Medulla oblongata (tissue), 1 donor: ENCODE measurements at regions not wholly inside any gene's neighbourhood (a gene's known extent, or its start where the extent isn't known, plus 50 kb on each side); places are given as distances from the start of the nearest gene placed in this dataset.
"Not testable (repeated sequence)": the region's sequence is repeated elsewhere in the genome, so short reads cannot be mapped to it uniquely, and the experiment has no call there.

ENCODE experiments used
- DNase-seq: peaks from one replicate; pipeline ENCODE4 v3.0.0-alpha.2; 2015; ENCODE audit errors: extremely low spot score

DNA sequence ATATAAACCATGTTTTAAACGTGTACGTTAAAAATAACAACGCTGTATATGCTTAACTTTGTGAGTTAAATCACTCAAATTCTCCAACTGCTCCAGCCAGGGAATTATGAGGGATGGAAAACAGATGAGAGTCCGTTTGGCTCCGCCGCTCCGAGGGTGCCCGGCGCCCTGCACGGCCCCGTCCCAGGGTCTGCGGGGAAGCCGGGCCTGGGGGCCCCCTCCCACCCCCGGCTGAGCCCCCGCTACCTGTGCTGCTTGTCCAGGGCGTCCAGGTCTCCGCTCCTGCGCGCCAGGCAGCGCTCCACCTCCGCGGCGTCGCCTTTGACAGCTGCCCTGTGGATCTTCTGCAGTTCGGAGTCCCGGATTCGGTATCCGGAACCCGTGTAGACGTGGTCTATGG is 415.5 kb downstream of the FOXD4L4 start:
- DNase-seq: not testable (repeated sequence)

DNA sequence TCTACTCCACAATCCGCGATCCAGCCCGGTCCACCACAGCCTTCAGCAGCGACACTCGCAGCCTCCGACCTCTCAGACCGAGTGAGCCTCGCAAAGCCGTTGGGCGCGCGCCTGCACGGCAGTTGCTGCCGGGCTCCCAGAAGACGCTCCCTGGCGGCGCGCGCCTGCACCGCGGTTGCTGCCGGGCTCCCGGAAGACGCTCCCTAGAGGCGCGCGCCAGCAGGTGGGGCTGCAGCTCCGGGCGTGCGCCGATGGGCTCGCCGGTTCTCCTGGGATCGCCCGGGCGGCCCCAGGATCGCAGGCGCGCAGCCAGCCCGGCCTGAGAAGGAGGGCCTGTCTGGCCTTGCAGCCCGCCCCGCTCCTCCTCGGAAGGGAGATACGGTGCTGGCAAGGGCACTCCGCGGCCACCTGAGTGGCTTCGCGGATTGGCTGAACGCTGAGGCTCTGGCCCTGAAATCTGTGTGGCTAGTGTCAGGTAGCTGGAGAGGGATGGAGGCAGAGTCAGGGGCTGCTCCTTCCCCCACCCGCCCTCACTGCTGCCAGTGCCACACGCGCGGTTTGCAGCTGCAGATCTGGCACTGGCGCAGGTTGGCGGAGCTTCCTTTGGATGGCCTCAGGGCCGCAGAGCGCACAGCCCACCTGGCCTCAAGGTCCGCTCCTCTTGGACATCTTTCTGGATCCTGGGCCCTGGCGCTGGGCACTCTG is 416.2 kb downstream of the FOXD4L4 start:
- DNase-seq: peak; percentile 40

DNA sequence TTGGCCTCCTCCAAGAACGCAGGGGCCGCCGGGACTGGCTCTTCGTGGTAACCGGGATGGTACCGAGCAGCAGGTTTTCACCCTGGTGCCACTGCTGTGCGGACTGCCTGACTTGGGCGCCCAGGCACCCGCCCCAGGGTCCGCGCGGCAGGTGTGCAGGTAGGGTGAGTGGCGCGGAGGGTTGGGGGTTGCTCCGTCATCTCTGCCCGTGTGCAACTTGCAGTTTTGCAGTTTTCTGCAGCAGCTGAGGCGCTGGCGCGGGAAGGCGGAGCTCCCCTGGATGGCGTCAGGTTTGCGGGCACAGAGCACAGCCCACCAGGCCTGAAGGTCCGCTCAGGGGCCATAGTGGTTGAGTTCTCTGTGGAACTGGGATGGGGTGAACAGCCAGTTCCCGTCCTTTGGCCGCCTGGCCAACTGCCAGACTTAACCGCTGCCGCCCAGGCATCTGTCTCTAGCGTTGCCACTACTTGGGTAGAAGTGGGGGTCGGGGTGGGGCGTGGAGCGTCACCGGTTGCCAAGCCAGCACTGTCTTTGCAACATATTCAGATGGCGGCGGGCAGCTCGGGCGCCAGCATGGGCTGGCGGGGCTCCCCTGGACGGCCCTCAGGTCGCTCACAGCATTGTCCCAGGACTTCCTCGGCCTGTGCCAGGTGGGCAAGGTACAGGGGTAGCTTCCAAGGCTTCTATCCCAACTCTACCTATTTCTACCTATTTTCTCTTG is 417.2 kb downstream of the FOXD4L4 start:
- not testable (repeated sequence) for DNase-seq

DNA sequence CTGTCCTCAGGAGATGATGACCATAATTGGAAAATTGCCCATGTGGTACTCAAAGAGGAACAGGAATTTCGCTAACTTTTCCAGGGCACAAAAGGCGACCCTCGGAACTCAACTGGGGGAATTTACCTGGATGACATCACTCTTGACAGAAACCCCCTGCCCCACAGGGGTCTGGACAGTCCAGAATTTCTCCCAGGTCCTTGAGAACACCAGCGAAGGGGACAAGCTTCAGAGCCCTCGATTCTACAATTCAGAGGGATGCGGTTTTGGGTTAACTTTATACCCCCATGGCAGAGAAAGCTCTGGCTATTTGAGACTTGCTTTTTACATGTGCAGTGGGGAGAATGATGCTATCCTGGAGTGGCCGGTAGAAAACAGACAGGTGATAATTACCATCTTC is 445.4 kb downstream of the FOXD4L4 start:
- DNase-seq: not testable (repeated sequence)

DNA sequence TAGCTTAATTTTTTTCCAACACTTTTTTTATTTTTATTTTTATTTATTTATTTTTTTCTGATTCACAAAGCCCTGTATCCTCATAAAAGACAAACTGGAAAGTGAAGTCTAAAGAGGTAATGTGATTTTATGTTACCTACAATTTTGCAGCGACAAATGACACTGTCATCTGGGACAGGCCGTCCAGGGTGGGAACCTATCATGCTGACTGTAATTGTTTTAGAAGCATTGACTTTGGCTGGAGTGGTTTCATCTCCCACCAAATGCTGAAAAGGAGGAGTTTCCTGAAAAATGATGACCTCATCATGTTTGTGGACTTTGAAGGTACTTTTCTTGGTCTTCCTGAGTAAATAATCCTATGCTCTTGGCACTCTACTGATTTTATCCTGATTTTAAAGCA is 446.7 kb downstream of the FOXD4L4 start:
- not testable (repeated sequence) for DNase-seq

DNA sequence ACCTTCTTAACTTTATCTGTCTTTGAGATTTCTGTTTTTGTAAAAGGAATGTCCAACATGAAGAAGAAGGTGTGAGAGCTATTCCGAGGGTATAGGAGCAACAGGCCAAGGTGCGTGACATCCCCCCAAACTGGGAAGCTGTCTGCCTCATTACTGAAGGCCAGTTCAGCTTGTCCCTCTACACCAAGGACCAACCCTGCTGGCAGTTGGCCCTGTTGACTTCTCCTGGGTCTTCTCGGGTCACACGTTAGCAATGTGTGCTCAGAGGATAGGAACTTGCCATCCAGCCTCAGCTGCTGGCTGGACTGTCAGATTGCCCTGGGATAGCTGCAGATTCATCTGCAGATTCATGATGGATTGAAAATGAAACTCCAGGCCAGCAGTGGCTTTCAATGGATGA is 460.3 kb downstream of the FOXD4L4 start:
- DNase-seq: not testable (repeated sequence)

DNA sequence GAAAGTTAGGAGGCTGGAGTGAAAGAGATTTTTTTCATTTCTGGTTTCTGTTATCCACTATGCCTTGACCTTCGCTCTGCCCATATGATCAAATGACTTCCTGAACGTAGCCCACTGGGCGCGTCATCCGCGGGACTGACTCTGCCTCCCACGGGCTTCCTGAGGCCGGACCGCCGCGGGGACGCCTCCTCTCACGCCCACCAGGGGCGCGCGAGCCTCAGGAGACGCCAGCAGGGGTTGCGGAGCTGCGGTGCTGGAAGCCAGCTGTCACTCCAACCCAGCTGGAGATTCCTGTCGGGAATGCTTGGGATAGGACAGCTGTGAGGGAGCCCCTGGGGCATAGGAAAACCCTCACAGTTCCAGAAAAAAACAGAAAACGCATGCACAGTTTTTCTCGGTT is 461.5 kb downstream of the FOXD4L4 start:
- DNase-seq: not testable (repeated sequence)

DNA sequence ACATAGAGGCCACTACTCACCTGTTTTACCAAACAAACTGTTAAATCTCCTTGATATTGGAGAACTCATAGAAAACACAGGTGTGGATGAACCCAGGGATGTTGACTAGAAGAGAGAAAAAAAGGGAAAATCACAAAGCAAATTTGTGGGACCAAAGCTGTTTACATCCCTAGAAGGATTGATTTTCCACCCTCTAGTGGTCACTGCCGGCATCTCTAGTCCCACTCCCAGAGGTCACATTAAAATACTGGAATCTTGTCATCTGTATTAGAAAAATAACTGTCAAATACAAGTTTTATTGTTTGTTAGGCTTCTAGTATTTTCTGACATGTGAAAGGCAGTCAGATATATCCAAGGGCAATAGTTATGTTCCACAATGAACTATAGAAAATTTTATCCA is 469.7 kb downstream of the FOXD4L4 start:
- DNase-seq: not testable (repeated sequence)

DNA sequence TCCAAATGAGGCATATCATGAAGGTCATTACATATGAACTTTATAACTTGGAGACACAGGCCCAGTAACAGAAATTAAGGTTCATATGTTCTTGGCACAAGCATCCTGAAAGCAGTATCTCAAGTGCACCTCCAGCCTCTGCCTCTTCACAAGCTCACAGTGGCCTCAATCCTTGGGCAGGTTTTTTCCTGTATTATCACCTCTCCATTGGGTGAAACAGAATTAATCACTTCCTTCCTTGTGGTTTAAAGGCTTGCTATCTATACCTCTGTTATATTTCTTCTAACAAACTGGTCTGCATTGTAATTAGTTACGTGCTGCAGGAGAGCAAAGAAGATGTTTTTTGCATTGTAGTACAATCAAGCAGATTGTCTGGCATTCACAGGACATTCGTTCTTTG is 471.0 kb downstream of the FOXD4L4 start:
- DNase-seq: not testable (repeated sequence)

DNA sequence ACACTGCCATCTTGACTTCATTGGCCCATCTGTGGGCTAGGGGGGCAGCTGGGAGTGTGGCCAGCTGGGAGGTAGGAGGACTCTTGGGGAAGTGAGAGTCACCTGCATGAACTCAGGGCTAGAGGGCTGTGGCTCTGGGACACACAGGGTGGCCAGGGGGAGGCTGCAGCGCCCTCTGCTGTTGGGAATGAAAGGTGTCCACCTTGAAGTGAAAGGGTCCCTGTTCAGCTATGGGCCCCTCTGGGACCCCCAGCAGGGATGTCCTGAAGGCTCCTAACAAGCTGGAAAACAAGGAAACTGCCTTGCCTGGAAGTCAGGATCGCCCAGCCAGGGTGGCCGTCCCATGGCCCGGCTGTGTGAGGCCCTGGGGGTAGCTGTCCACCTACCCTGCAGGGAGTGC is 507.8 kb downstream of the FOXD4L4 start:
- not testable (repeated sequence) for DNase-seq

DNA sequence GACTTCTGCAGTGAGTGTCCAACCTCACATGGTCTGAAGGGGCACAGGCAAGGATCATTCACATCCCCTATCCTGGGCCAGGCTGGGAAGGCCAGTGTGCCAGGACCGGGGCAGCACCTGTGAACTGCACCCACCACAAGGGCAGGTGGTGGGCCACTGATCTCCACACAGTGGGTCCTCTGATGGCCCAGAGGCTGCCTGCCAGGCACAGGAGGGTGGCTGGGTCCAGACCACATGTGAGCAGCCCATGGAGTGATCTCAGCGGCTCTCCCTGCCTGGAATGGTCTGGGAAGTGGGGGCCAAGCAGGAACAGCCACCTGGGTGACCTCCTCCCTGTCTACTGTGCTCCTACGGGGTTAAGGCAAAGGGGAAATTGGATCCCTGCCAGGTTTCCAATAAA is 508.5 kb downstream of the FOXD4L4 start:
- DNase-seq: not testable (repeated sequence)

DNA sequence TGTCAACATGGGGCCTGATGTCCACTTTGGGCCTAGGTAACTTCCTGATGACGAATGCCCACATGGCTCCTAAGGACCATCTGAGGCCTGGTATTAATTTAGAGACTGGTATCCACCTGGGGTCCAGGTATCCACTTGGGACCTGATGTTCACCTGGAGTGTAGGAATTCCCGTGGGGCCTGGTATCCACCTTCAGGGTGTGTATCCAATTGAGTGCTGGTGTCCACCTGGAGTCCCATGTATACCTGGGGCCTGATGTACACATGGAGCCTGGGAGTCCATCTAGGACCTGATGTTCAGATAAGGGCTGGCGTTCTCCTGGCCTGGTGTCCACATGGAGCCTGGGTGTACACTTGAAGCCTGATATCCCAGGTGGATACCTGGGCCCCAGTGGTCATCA is 520.6 kb downstream of the FOXD4L4 start:
- DNase-seq: not testable (repeated sequence)

DNA sequence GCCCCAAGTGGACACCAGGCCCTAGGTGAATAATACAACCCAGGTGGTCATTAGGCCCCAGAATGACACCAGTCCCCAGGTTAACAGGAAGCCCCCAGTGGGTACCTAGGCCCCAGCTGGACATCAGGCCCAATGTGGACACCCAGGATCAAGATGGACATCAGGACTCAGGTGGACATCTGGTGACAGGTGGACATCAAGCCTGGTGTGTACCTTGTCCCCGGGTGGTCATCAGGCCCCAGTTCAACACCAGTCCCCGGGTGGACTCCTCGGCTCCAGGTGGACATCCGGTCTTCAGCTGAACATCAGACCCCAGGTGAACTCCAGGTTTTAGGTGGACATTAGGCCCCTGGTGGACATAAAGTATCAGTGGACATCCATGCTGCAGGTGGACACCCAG is 524.6 kb downstream of the FOXD4L4 start:
- not testable (repeated sequence) for DNase-seq

DNA sequence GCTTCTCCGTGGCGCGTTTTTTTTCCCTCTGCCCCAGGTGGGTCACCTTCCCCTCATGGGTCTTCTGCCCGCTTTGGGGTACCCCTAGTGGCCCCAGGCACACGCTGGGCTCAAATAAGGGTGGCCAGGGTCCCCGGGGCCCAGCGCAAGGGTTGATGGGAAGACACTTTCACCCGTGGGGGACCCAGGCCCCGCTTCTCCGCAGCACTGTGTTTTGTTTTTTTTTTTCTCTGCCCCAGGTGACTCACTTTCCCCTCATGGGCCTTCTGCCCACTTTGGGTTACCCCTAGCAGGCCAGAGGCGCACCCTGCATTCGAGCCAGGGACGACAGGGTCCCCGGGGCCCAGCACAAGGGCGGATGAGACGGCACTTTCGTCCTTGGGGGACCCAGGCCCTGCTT is 526.7 kb downstream of the FOXD4L4 start:
- DNase-seq: peak; percentile 0

DNA sequence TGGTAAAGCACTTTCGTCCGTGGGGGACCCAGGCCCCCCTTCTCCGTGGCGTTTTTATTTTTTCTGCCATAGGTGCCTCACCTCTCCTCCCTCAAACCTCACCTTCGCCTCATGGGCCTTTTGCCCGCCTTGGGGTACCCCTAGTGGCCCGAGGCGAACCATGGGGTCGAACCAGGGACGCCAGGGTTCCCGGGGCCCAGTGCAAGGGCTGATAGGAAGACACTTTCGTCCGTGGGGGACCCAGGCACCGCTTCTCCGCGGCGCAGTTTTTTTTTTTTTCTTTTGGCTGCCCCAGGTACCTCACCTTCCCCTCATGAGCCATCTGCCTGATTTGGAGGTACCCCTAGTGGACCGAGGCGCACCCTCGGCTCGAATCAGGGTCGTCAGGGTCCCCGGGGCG is 527.8 kb downstream of the FOXD4L4 start:
- peak; percentile 0 for DNase-seq

DNA sequence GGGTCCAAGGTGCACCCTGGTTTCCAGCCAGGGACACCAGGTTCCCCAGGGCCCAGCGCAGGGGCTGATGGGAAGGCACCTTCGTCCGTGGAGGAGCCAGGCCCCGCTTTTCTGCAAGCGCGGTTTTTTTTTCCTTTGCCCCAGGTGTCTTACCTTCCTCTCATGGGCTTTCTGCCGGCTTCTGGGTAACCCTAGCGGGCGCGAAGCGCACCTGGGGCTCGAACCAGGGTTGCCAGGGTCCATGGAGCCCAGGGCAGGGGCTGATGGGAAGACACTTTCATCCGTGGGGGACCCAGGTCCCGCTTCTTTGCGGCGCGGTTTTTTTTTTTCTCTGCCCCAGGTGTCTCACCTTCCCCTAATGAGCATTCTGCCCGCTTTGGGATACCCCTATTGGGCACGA is 529.3 kb downstream of the FOXD4L4 start:
- not testable (repeated sequence) for DNase-seq

DNA sequence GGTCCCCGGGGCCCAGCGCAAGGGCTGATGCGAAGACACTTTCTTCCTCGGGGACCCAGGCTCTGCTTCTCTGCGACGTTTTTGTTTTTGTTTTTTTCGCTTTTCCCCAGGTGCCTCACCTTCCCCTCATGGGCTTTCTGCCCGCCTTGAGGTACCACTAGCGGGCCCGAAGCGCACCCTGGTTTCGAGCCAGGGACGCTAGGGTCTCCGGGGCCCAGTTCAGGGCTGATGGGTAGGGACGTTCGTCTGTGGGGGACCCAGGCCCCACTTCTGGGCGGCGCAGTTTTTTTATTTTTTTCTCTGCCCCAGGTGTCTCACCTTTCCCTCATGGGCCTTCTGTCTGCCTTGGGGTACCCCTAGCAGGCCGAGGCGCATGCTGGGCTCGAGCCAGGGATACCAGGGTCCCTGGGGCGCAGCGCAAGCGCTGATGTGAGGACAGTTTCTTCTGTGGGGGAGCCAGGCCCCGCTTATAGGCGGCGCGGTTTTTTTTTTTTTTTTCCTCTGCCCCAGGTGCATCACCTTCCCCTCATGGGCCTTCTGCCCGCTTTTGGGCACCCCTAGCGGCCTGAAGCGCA is 530.0 kb downstream of the FOXD4L4 start:
- DNase-seq: not testable (repeated sequence)

DNA sequence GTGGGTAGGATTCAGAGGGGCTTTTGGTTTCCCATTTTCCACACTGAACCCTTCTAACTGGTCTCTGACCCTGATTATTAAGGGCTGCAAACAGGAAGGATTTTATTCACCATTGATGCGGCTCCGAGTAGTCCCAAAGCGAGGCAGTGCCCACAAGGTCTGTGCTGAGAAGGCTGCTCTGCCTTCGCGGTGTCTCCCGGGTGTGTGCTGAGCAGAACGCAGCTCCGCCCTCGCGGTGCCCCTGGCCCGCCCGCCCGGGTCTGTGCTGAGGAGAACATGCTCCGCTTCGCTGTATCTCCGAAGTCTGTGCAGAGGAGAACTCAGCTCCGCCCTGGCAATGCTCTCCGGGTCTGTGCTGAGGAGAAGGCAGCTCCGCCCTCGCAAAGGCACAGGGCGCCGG is 530.7 kb downstream of the FOXD4L4 start:
- DNase-seq: peak; percentile 1

DNA sequence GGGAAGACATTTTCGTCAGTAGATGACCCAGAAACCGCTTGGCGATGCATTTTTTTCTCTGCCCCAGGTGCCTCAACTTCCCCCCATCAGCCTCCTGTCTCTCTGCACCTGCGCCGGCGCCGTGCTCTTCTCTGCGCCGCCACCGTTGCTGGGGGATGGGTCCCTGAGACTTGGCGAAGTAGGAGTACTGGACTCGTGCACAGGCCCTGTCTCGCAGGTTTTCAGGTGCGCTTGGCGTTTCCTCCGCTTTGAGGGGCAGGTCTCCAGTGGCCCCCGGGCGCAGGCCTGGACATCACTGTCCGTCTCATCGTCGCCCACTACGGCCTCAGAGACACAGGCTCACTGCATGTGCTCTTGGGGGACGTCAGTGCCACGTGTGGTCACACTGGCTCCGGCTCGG is 532.1 kb downstream of the FOXD4L4 start:
- not testable (repeated sequence) for DNase-seq

DNA sequence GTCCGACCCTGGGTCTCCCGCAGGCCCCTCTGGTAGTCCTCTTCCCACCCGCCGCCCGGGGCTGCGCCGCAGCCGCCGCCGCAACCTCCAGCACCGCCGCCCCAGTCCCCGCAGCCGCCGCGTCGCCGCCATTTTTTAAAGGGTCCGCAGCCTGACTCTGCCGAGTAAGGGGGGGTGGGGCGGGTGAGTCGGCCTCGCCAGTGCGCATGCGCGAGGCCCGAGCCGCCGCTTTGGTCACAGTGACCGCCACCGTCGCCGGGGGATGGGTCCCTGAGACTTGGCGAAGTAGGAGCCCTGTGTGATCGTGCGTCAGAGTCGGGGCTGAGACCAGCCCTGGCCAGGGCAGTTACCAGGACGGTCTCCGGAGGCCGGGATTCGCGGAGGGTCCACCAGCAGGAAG is 532.8 kb downstream of the FOXD4L4 start:
- not testable (repeated sequence) for DNase-seq

DNA sequence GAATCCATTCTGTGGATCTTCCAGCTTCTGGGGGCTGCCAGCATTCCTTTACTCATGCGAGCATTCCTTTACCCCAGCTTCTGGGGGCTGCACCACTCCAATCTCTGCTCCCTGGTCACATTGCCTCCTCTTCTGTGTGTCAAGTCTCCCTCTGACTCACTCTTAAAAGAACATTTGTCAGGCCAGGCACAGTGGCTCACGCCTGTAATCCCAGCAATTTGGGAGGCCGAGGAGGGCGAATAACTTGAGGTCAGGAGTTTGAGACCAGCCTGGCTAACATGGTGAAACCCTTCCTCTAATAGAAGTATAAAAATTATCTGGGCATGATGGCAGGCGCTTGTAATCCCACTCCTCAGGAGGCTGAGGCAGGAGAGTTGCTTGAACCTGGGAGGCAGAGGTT is 541.9 kb downstream of the FOXD4L4 start:
- DNase-seq: not testable (repeated sequence)
